KMS-11 (cell line): ENCODE measurements at regions not wholly inside any gene's neighbourhood (a gene's known extent, or its start where the extent isn't known, plus 50 kb on each side); places are given as distances from the start of the nearest gene placed in this dataset.

ENCODE experiments used
- H2AFZ ChIP-seq: fragments of 200-600 bp; sonication (generic); 2 replicates; pipeline ENCODE4 v1.6.1; 2016; ENCODE audit warnings: antibody characterized with exemption, mixed run types, low read depth
- H3K27ac ChIP-seq: fragments of 200-600 bp; sonication (generic); 2 replicates; pipeline ENCODE4 v1.6.1; 2016; ENCODE audit warnings: mild to moderate bottlenecking, mixed run types
- H3K27me3 ChIP-seq: fragments of 200-600 bp; sonication (generic); 2 replicates; pipeline ENCODE4 v1.6.1; 2017; ENCODE audit warnings: mild to moderate bottlenecking, low read depth, mixed run types, moderate library complexity; ENCODE audit not compliant: insufficient read depth
- H3K36me3 ChIP-seq: fragments of 200-600 bp; sonication (generic); 2 replicates; pipeline ENCODE4 v1.6.1; 2017; ENCODE audit warnings: mild to moderate bottlenecking, mixed run types; ENCODE audit not compliant: insufficient read depth
- H3K4me1 ChIP-seq: fragments of 200-600 bp; sonication (generic); 2 replicates; pipeline ENCODE4 v1.6.1; 2016; ENCODE audit warnings: mild to moderate bottlenecking, low read depth, mixed run types; ENCODE audit not compliant: poor library complexity, severe bottlenecking
- H3K4me2 ChIP-seq: fragments of 200-600 bp; sonication (generic); 2 replicates; pipeline ENCODE4 v1.7.0; 2016; ENCODE audit warnings: mild to moderate bottlenecking, mixed run types
- H3K4me3 ChIP-seq: fragments of 200-600 bp; sonication (generic); IDR thresholded peaks from 2 replicates; pipeline ENCODE4 v1.6.1; 2017; ENCODE audit warnings: low read depth, low read length, mixed read lengths; ENCODE audit not compliant: insufficient read depth
- H3K79me2 ChIP-seq: fragments of 200-600 bp; sonication (generic); 2 replicates; pipeline ENCODE4 v1.6.1; 2016; ENCODE audit warnings: low read depth, mixed run types; ENCODE audit not compliant: insufficient read depth
- H3K9ac ChIP-seq: fragments of 200-600 bp; sonication (generic); 2 replicates; pipeline ENCODE4 v1.6.1; 2016; ENCODE audit warnings: mild to moderate bottlenecking, mixed run types
- H4K20me1 ChIP-seq: fragments of 200-600 bp; sonication (generic); 2 replicates; pipeline ENCODE4 v1.6.1; 2016; ENCODE audit warnings: mild to moderate bottlenecking, mixed run types; ENCODE audit not compliant: insufficient read depth
- CTCF ChIP-seq: fragments of 200-600 bp; sonication (generic); conservative IDR thresholded peaks from 2 replicates; pipeline ENCODE4 v1.6.1; 2017; ENCODE audit warnings: low read depth, mild to moderate bottlenecking, antibody characterized with exemption, low read length, moderate library complexity, mixed read lengths

GRCh38 chr2:12533337-12534005, 183.3 kb upstream of the TRIB2 start:
- no peak overlapping the region for H3K27ac ChIP-seq
- H3K79me2 ChIP-seq = no peaks in the 10 kb centered on the region
- TF ChIP-seq CTCF = no peak
- H3K4me1 ChIP-seq = no peaks in the 10 kb centered on the region
- no peaks in the 10 kb centered on the region for H3K27me3 ChIP-seq
- no peak overlapping the region for H3K9ac ChIP-seq
- H2AFZ ChIP-seq = no peak overlapping the region
- no peak overlapping the region for H3K4me2 ChIP-seq
- no peaks in the 10 kb centered on the region for H4K20me1 ChIP-seq
- H3K36me3 ChIP-seq = no peaks in the 10 kb centered on the region
- no peak overlapping the region for H3K4me3 ChIP-seq

- H2AFZ ChIP-seq = no peak overlapping the region
- no peaks in the 10 kb centered on the region for H3K36me3 ChIP-seq
- no peak overlapping the region for H3K4me3 ChIP-seq
- no peak overlapping the region for H3K27ac ChIP-seq
- H3K79me2 ChIP-seq = no peaks in the 10 kb centered on the region
- H3K4me1 ChIP-seq = no peaks in the 10 kb centered on the region
- no peak for TF ChIP-seq CTCF
- H3K4me2 ChIP-seq = no peak overlapping the region
- H3K9ac ChIP-seq = no peak overlapping the region
- no peaks in the 10 kb centered on the region for H3K27me3 ChIP-seq
- H4K20me1 ChIP-seq = no peaks in the 10 kb centered on the region
Observed at GRCh38 chr2:12534646-12535263, 182.0 kb upstream of the TRIB2 start.

- H3K79me2 ChIP-seq = no peaks in the 10 kb centered on the region
- H3K36me3 ChIP-seq = no peaks in the 10 kb centered on the region
- H3K4me2 ChIP-seq = no peak overlapping the region
- no peaks in the 10 kb centered on the region for H4K20me1 ChIP-seq
- no peak overlapping the region for H3K9ac ChIP-seq
- no peak for TF ChIP-seq CTCF
- no peak overlapping the region for H3K27ac ChIP-seq
- H2AFZ ChIP-seq = no peak overlapping the region
- H3K4me1 ChIP-seq = no peaks in the 10 kb centered on the region
- no peak overlapping the region for H3K4me3 ChIP-seq
- no peaks in the 10 kb centered on the region for H3K27me3 ChIP-seq
Observed at GRCh38 chr2:12536976-12537375, 179.8 kb upstream of the TRIB2 start.

- Histone ChIP-seq H4K20me1 (no peaks in the 10 kb centered on the region), H3K27ac (no peak overlapping the region), H2AFZ (no peak overlapping the region), H3K79me2 (no peaks in the 10 kb centered on the region), H3K36me3 (no peaks in the 10 kb centered on the region), H3K4me1 (no peaks in the 10 kb centered on the region), H3K9ac (no peak overlapping the region), H3K4me2 (no peak overlapping the region), H3K4me3 (no peak overlapping the region), H3K27me3 (no peaks in the 10 kb centered on the region)
- no peak for TF ChIP-seq CTCF
Observed at GRCh38 chr2:12538138-12538694, 178.5 kb upstream of the TRIB2 start.
